DOHH2 (cell line): ENCODE measurements at regions not wholly inside any gene's neighbourhood (a gene's known extent, or its start where the extent isn't known, plus 50 kb on each side); places are given as distances from the start of the nearest gene placed in this dataset.

Experiments used
- EZH2phosphoT487 ChIP-seq: fragments of 200-600 bp; sonication (generic); IDR thresholded peaks from 2 replicates; pipeline ENCODE4 v1.6.1; 2017; ENCODE audit warnings: borderline replicate concordance, mild to moderate bottlenecking, antibody characterized with exemption, low read length, moderate library complexity, mixed read lengths
- TF ChIP-seq, protein P1 (sequence below): fragments of 200-600 bp; sonication (generic); IDR thresholded peaks from one replicate; pipeline ENCODE4 v1.5.1; 2014; ENCODE audit warnings: antibody characterized with exemption, mild to moderate bottlenecking, low read depth, low read length; ENCODE audit not compliant: poor library complexity, severe bottlenecking

DNA sequence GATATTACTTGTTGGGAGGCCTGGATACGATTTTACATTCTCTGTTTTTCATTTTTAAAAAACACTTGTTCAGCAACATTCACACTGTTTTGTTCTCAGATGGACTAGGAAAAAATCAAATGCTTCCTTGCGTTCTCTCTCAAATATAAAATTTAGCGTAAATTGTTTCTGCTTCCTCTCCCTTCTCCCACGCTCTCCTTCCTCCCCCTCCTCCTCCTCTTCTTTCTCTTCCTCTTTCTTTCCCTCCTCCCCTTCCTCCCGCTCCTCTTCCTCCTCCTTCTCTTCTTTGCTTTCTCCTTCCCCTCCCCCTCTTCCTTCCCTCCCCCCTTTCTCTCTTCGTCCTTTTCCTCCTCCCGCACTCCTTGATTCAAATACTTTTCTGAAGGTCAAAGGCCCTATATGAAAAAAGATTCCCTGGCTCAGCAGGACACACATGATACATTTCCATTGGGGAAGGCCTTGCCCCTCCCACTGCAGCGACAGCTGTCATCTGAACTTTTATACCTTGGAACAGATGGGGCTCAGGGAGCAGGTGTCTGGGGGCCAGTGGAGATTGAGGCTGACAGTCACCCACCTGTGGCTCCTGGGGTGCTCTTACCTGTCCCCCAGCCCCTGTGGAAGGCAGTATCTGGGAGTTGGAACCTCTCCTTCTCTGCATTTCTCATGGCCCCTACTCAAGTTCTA is 99.4 kb upstream of the SDK2 start:
- TF ChIP-seq, protein P1, sequence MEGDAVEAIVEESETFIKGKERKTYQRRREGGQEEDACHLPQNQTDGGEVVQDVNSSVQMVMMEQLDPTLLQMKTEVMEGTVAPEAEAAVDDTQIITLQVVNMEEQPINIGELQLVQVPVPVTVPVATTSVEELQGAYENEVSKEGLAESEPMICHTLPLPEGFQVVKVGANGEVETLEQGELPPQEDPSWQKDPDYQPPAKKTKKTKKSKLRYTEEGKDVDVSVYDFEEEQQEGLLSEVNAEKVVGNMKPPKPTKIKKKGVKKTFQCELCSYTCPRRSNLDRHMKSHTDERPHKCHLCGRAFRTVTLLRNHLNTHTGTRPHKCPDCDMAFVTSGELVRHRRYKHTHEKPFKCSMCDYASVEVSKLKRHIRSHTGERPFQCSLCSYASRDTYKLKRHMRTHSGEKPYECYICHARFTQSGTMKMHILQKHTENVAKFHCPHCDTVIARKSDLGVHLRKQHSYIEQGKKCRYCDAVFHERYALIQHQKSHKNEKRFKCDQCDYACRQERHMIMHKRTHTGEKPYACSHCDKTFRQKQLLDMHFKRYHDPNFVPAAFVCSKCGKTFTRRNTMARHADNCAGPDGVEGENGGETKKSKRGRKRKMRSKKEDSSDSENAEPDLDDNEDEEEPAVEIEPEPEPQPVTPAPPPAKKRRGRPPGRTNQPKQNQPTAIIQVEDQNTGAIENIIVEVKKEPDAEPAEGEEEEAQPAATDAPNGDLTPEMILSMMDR, result no peak
- TF ChIP-seq EZH2phosphoT487, result no peak
